GM21723 (cell line): ENCODE measurements at regions not wholly inside any gene's neighbourhood (a gene's known extent, or its start where the extent isn't known, plus 50 kb on each side); places are given as distances from the start of the nearest gene placed in this dataset.
"Not testable (repeated sequence)": the region's sequence is repeated elsewhere in the genome, so short reads cannot be mapped to it uniquely, and the experiment has no call there.

Experiments used
- ATAC-seq: cut with Tn5 transposase; IDR thresholded peaks from one replicate; pipeline ENCODE4 v1.9.1; 2021; ENCODE audit warnings: mild to moderate bottlenecking, moderate library complexity; ENCODE audit not compliant: unreplicated experiment

DNA sequence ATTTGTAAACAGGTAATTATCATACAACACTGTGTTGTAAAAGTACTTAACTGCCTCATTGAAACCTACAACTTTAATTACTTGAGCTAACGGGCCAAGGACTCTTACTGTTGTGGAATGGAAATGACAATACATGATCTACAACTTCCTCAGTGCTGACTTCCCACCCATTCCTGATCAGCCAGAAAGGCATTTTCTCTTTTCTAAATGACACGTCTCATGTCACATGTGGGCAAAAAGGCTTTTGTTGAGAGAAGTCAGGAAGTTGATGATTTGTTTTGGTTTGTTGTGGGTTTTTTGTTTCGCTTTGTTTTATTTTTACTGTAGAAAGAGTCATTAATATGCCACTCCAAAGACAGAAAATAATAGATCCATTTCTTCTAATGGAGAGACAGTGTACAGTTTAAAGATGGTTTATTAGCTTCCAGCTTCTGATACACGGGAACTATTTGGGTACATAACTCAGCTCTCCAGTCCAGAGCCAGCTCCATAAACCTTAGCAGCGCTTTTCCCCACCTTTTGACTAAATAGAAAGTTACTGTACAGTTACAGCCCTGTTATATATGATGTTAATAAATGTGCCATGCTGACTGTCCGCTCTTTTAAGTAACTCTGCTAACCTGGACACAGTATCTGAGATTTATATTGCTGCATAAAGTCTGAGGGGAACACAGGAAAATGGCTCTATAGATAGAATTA is 509.4 kb upstream of the API5 start:
- ATAC-seq, result no peak

DNA sequence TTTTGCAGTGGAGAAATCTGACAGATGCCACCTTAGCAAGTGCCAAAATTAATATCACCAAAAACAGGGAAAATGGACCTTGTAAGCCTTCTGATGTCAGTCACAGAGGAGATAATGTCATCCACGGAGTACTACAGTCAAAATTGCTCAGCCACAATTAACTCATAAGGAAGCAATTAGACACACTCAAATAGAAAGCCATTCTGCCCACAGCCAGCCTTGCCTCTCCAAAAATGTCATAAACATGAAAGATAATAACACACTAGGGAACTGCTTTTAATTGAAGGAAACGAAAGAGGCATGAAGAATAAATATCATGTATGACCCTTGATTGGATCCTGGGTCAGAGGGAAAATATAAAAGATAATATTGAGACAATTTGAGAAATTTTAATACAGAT is 505.6 kb upstream of the API5 start:
- ATAC-seq, result no peak

DNA sequence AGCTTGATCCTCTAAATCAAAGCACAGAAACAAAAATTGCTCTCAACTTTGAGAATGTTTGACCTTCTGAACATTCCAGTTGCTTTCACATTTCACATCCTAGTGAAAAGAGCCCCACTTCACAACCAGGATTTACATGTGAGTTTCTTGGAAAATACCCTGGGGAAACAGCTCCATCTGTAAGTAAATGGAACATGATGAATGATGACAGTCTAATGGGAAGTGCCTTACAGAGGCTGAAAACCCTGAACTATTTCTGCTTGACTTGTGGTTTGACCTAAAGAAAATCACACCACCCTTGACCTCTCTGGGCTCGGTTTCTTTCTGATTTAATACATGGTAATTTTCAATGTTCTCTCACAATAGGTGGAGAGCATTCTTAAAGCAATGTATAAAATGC is 499.4 kb upstream of the API5 start:
- no peak for ATAC-seq

DNA sequence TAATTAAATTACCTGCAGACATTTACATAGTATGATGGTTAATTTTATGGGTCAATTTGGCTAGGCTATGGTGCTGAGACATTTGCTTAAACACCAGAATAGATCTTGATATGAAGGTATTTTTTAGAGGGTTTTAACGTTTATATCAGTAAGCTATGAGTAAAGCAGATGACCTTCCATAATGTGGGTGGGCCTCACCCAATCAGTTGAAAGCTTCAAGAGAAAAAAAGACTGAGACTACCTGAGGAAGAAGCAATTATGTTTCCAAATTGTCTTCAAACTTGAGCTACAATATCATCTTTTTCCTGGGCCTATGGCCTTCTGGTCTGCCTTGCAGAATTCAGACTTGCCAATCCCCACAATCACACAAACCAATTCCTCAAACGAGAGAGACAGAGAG is 498.8 kb upstream of the API5 start:
- no peak for ATAC-seq

DNA sequence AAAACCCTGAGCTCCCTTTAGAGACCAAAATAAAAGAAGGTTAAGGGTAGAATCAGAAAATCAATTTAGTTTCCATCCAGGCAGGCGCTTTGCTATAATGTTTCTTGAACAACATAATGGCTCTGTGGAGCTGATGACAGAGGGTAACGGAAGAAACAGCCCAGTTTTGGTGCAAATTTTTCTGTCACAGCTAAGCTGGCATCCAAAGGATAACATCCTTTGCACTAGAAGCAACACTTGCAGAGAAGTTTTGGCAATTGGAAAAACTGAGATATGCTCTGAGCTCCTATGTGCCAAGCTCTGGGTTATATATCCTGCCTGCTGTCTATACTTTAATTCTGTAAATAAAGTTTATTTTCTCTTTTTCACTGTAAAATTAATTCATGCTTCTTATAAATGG is 495.3 kb upstream of the API5 start:
- no peak for ATAC-seq

DNA sequence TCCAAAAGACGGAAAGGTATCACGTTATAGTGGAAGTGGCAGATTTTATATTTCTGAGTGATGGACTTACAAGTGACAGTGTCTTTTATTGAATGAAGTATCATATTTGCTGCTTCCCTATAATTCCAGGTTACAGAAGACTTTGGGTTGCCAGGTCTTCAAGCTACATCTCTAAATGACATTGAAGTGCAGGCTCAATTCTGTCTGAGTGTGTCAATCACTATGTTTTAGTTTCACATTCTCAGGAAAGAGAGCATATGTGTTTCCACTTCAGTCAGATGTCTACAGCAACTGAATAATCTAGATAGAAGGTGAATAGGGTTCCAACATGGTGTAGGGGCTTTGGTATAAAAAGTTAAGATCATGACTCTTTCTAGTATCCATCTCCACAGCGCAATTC is 492.7 kb upstream of the API5 start:
- ATAC-seq, result no peak

DNA sequence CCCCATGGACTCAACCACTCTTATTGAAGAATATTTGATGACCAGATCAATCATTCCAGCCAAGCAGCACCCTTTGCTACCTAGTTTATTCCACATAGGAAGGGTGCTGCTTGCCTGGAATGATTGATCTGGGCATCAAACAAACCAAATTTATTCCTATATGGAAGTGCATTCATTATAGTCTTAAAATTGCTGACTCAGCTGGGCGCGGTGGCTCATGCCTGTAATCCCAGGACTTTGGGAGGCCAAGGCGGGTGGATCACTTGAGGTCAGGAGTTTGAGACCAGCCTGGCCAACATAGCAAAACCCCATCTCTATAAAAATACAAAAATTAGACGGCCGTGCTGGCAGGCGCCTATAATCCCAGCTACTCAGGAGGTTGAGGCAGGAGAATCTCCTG is 489.6 kb upstream of the API5 start:
- not testable (repeated sequence) for ATAC-seq

DNA sequence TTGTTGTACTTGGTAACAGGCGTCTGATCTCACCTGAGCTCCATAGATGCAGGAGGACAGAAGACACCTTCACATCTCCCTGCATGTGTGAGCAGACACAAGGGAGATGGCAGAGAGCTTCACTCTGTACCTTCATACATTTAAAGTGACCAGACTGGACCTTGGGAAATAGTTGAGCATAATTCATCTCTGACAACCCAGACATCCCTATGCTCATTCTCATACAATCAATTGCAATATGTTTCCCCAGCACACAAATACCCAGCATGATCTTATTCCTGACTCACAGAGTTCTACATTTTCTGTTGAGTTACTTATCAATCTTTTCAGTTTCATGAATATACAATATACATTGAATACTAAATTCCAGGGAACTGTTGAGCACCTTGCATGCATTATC is 488.2 kb upstream of the API5 start:
- no peak for ATAC-seq

DNA sequence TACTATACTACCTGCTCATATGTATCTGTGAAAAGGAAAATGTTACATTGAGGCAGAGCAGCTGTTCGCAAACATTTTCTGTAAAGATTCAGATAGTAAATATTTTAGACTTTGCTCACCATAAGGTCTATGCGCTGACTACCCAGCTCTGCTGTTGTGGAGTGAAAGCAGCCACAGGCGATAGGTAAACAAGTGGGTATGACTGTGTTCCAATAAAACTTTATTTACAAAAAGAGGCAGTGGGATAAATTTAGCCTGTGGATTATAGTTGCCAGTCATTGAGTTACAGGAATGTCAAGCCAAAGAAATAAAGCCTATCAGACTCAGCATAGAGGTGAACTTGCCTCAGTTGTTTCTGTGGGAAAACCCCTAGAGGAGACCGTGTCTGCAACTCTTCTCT is 487.7 kb upstream of the API5 start:
- no peak for ATAC-seq

DNA sequence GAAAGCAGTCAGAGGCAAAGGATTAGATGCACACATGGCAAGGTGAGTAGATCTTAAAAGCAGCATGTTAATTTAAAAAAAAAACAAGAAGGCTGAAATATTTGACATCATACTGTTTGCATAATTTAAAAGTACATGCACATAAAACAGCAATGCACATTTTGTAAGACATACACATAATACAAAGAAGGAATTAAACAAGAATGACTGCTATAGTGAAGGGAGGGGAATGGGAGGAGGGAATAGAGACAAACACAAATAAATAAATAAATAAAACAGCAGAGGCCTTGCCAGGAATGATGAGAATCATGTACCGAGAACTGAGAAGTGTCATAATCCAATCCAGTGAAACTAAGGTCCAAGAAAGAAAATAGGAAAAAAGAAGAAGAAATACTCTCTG is 486.2 kb upstream of the API5 start:
- no peak for ATAC-seq

DNA sequence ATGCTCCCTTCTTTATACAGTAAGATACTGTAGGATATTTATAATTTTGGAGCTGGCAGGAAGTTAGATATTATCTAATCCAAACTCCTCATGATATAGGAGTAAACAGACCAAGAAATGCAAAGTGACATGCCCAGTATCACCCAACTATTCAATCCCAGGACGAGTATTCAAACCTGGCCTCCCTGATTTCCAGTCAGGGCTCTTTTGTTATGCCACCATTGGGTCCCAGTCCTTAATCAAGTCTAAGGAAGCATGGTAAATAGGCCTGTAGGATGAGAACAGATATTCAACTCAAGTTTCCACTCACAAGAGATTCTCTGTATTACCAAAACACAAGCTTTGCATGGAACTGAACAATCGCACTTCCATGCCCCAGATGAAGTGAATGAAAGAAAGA is 484.0 kb upstream of the API5 start:
- no peak for ATAC-seq

DNA sequence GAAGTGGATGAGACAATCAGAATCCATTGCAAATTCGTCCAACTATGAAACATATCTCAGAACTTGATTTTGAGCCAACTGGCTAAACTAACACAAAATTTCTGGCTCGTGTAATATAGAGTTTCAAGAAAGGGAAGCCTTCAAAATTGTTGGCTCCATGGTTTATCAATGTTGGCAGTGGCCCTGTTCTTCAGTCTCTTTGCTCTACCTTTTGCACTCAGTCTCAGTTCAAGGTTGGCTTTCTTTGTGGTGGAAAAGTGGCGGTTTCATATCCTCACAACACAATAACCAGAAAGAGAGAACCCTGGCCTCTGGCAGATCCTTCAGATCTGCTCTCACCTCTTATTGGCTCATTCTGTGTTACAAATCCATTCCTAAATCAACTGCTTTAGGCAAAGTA is 473.8 kb upstream of the API5 start:
- no peak for ATAC-seq

DNA sequence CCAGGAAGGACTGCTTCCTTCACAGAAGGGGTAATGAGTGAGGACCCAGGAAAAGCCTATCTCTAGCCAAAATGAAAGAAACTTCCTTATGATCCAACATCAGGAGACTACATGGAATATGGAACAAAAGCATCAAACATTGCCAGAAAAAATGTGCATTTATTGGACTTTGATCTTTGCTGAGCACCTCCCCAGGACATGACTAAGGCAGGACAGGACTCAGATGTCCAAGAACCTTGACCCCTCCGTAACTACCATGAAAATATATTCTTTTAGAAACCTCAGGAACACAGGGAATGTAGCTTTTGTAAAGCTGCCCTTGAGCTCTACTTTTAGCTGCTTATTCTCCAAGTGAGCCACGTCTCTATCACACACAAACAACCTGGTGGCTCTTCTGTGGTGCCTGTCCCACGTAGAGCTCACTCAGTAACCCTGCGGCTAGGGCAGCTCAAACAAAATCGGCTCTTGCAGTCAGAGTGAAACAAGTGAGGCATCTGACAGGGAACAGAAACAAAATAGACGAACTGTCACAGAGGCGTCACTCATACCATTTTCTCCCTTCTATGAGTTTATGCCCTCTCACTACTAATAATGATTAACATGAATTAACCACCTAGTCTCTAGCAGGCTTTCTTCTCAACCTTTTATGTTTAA is 471.5 kb upstream of the API5 start:
- no peak for ATAC-seq

DNA sequence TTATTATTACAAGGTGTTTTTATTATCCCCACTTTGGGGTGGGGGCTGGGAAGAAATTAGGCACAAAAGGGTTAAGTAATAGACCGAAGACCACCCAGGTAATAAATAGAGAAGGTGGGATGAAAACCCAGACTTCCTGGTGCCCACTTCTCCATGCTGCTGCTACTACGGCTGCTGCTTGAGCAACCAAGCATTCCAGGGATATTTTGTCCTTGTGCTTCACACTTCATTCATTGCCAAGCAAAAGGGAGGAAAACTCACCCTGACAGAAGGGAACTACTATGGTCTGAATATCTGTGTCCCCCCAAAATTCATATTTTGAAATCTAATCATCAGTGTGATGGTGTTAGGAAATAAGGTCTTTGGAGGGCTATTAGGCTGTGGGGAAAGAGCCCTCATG is 470.9 kb upstream of the API5 start:
- ATAC-seq, result no peak

DNA sequence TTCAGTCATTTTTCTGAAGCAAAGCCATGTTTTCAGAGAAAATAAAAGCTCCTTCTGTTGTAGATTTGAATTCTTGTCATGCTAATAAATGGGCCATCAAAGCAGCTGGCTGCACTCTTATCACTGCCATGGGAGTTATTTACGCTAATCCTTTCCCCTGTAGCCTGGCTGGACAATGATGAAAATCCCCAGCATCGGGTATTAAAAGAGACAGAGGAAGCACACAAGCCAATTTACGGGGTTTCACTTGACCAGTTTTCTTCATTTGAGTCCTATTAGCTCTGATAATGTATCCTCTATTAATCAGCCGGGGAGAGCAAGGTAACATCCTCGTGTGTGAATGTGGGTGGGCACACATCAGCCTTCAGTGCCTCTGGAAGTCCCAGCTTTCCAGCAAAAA is 470.2 kb upstream of the API5 start:
- no peak for ATAC-seq

DNA sequence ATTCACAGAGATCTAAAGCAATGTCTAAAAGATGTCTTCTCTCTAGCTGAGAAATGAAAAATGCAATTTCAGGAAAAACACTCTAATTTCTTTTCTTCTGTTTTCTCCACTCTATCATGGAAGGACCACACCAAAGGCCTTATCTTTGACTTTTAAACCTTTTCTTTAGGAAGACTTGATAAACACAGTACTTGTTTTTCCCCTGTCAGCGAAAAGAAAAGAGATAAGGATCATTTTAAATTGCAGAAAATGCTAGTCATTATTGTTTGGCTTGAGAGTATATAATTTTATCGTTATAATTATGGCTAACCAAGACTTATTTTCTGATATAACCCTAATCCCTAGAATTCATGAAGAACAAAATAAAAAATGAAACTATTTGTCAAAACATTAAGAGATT is 462.4 kb upstream of the API5 start:
- no peak for ATAC-seq

DNA sequence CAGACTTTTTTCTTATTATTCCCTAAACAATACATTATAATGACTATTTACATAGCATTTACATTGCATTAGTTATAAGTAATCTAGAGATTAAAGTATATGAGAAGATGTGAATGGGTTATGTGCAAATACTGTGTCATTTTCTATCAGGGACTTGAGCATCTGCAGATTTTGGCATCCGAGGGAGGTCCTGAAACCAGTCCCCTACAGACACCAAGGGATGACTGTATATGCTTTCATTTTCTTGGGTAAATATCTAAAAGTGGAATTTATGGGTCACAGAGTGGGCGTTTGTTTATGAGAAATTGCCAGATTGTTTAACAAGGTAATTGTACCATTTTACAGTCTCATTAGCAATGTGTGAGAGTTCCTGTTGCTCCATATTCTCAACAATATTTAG is 454.5 kb upstream of the API5 start:
- no peak for ATAC-seq

DNA sequence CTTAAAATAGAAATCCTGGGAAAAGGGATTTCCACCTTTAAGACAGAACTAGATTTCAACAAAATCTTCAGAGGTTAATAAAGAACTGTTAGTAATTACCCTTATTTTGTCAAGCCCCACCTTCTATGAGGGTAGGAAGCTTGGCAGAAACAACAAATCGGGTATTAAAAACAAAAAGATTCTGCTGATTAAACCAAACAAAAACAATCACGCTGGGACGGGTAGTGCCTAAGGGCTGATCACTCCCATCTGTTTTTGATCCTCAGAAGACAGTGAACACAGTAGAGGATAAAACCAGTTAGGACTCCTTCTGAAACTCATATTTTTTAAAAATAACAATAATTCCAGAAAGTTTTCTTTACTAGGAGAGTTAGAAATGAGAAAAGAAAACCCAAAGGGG is 441.3 kb upstream of the API5 start:
- ATAC-seq, result no peak

DNA sequence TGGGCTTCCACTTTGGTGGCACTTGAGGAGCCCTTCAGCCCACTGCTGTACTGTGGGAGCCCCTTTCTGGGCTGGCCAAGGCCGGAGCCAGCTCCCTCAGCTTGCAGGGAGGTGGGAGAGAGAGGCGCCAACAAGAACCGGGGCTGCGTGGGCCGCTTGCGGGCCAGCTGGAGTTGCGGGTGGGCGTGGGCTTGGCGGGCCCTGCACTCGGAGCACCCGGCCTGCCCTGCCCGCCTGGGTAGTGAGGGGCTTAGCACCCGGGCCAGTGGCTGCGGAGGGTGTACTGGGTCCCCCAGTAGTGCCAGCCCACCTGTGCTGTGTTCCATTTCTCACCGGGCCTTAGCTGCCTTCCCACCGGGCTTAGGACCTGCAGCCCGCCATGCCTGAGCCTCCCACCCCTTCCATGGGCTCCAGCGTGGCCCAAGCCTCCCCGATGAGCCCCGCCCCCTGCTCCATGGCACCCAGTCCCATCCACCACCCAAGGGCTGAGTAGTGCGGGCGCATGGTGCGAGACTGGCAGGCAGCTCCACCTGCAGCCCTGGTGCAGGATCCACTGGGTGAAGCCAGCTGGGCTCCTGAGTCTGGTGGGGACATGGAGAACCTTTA is 437.9 kb upstream of the API5 start:
- not testable (repeated sequence) for ATAC-seq

DNA sequence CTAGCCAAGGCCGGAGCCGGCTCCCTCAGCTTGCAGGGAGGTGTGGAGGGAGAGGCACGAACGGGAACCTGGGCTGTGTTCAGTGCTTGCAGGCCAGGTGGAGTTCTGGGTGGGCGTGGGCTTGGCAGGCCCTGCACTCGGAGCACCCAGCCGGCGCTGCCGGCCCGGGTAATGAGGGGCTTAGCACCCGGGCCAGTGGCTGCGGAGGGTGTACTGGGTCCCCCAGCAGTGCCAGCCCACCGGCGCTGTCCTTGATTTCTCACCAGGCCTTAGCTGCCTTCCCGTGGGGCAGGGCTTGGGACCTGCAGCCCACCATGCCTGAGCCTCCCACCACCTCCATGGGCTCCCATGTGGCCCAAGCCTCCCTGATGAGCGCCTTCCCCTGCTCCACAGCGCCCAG is 430.5 kb upstream of the API5 start:
- not testable (repeated sequence) for ATAC-seq

DNA sequence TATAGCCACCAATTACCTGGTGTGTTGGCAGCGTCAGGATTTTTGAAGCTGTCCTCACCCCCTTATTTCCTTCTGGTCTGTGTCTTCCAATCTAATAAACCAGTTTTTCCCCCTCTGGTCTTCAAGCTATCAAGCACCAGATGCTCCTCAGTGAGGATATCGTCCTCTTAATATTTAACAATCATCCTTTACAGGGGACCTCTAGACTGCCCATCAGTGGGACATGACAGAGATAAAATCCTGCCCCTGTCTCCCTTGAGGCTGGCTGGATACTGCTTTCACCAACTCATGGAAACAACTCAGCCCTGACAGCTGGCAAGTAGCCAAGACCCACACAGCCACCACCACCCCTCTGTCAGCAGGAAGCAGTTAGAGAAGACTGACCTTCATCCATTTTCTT is 421.0 kb upstream of the API5 start:
- no peak for ATAC-seq

DNA sequence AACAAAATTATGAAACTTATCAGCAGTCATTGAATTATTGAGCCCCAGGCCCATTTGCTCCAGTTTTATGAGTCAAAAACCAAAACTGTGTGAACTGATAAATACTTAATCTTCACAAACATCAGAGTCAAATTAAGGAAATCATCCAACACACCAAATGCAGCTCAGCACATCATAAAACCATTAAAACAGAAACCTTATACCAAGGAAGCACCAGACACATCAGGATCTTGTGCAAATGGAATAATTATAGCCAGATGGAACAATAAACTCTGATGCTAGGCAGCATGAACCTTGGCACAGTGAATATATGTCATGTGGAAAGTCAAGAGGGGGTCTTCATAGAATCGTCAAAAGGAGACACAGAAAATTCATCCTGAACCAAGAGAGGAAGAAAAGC is 410.7 kb upstream of the API5 start:
- ATAC-seq, result no peak

DNA sequence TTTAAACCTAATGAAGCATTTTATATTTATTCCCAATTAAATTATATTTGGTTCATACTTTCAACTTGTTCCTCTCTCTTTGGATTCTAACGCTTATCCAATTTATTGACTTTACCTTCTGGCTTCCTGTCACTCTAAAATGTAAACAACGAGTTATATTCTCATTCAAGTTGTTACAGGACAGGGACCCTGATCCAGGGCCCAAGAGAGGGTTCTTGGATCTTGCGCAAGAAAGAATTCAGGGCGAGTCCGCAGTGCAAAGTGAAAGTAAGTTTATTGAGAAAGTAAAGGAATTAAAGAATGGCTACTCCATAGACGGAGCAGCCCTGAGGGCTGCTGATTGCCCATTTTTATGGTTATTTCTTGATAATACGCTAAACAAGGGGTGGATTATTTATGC is 405.6 kb upstream of the API5 start:
- no peak for ATAC-seq
